Type B pancreatic cell (in vitro differentiated cells): ENCODE measurements at regions not wholly inside any gene's neighbourhood (a gene's known extent, or its start where the extent isn't known, plus 50 kb on each side); places are given as distances from the start of the nearest gene placed in this dataset.
A peak's percentile ranks its signal among the peaks of the same experiment; 100 is the strongest.

Experiments used
- DNase-seq: peaks from one replicate; pipeline ENCODE4 v3.0.0; 2021; ENCODE audit warnings: mixed read lengths; ENCODE audit not compliant: unreplicated experiment; ENCODE audit errors: extremely low spot score
- H3K27ac Mint-ChIP-seq: 2 replicates; pipeline ENCODE4 v1.8.0; 2021; ENCODE audit warnings: mild to moderate bottlenecking, mixed read lengths
- H3K27me3 Mint-ChIP-seq: 2 replicates; pipeline ENCODE4 v1.8.0; 2021; ENCODE audit warnings: mixed read lengths
- H3K36me3 Mint-ChIP-seq: 2 replicates; pipeline ENCODE4 v1.8.0; 2021; ENCODE audit warnings: mixed read lengths
- H3K4me1 Mint-ChIP-seq: one replicate; pipeline ENCODE4 v1.8.0; 2021; ENCODE audit warnings: mixed read lengths; ENCODE audit not compliant: unreplicated experiment
- H3K4me3 Mint-ChIP-seq: 2 replicates; pipeline ENCODE4 v1.8.0; 2021; ENCODE audit warnings: mild to moderate bottlenecking, mixed read lengths
- H3K9me3 Mint-ChIP-seq: 2 replicates; pipeline ENCODE4 v1.8.0; 2021; ENCODE audit warnings: mixed read lengths
- TF ChIP-seq, protein P1 (sequence below): fragments of 200-600 bp; sonication (generic); conservative IDR thresholded peaks from 2 replicates; pipeline ENCODE4 v1.5.0; 2021; ENCODE audit warnings: antibody characterized with exemption, mild to moderate bottlenecking

GRCh38 chr2:122422384-122422991 is 667.0 kb downstream of the TSN start:
- DNase-seq: no peak
- H3K4me3 Mint-ChIP-seq: no peak overlapping the region
- no peaks in the 10 kb centered on the region for H3K36me3 Mint-ChIP-seq
- peaks cover 9% of the 10 kb centered on the region for H3K4me1 Mint-ChIP-seq
- peaks cover 6% of the 10 kb centered on the region for H3K9me3 Mint-ChIP-seq
- TF ChIP-seq, protein P1, sequence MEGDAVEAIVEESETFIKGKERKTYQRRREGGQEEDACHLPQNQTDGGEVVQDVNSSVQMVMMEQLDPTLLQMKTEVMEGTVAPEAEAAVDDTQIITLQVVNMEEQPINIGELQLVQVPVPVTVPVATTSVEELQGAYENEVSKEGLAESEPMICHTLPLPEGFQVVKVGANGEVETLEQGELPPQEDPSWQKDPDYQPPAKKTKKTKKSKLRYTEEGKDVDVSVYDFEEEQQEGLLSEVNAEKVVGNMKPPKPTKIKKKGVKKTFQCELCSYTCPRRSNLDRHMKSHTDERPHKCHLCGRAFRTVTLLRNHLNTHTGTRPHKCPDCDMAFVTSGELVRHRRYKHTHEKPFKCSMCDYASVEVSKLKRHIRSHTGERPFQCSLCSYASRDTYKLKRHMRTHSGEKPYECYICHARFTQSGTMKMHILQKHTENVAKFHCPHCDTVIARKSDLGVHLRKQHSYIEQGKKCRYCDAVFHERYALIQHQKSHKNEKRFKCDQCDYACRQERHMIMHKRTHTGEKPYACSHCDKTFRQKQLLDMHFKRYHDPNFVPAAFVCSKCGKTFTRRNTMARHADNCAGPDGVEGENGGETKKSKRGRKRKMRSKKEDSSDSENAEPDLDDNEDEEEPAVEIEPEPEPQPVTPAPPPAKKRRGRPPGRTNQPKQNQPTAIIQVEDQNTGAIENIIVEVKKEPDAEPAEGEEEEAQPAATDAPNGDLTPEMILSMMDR: no peak
- H3K27me3 Mint-ChIP-seq: peaks cover 4% of the 10 kb centered on the region
- H3K27ac Mint-ChIP-seq: no peak overlapping the region

GRCh38 chr2:122423934-122424333 is 668.5 kb downstream of the TSN start:
- no peak for DNase-seq
- Mint-ChIP-seq H3K4me3 (no peak overlapping the region), H3K27ac (no peak overlapping the region), H3K27me3 (no peaks in the 10 kb centered on the region), H3K4me1 (peaks cover 6% of the 10 kb centered on the region), H3K36me3 (no peaks in the 10 kb centered on the region), H3K9me3 (no peaks in the 10 kb centered on the region)
- TF ChIP-seq, protein P1: no peak

DNA sequence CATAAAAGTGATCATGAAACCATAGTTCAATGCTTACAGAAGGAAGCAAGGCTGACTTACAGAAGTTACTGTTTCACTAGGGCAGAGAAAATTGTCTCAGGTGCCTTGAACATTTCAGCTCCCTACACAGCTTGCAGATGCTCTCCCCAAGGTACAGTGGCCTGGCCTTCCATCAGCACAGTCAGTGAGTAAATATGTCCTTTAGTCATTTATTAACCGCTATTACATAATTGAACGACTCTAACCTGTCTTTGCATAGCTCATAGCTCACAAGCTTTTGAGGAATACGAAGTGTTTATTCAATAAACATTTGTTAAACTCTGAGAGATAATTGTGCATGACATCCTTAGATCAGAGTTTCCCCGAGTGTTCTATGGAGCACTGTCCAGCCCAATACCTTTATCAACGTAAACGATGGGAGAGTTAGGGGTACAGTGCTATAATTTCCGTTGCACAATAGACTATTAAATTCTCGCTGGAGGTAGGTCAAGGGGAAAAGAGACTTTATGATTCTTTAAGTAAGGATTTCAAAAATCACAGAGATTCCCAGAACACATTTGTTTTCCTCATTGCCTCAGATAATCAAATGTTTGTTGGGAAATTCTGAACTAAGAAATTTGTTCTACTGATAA is 677.8 kb downstream of the TSN start:
- no peaks in the 10 kb centered on the region for H3K36me3 Mint-ChIP-seq
- no peaks in the 10 kb centered on the region for H3K4me1 Mint-ChIP-seq
- H3K27me3 Mint-ChIP-seq: no peaks in the 10 kb centered on the region
- TF ChIP-seq, protein P1: no peak
- H3K9me3 Mint-ChIP-seq: no peaks in the 10 kb centered on the region
- DNase-seq: no peak
- no peak overlapping the region for H3K4me3 Mint-ChIP-seq
- H3K27ac Mint-ChIP-seq: peak overlapping the region; percentile 14

GRCh38 chr2:122445003-122445402 is 689.6 kb downstream of the TSN start:
- Mint-ChIP-seq H3K27ac (no peak overlapping the region), H3K9me3 (peaks cover 5% of the 10 kb centered on the region), H3K36me3 (no peaks in the 10 kb centered on the region), H3K4me1 (no peaks in the 10 kb centered on the region), H3K4me3 (no peak overlapping the region), H3K27me3 (peaks cover 4% of the 10 kb centered on the region)
- DNase-seq: no peak
- TF ChIP-seq, protein P1: no peak

GRCh38 chr2:122446761-122447160 is 691.3 kb downstream of the TSN start:
- no peak overlapping the region for H3K4me3 Mint-ChIP-seq
- peaks cover 13% of the 10 kb centered on the region for H3K9me3 Mint-ChIP-seq
- H3K36me3 Mint-ChIP-seq: no peaks in the 10 kb centered on the region
- no peak for DNase-seq
- TF ChIP-seq, protein P1: no peak
- H3K4me1 Mint-ChIP-seq: no peaks in the 10 kb centered on the region
- peaks cover 8% of the 10 kb centered on the region for H3K27me3 Mint-ChIP-seq
- no peak overlapping the region for H3K27ac Mint-ChIP-seq
